Fibroblast of mammary gland (primary cell): ENCODE measurements at regions not wholly inside any gene's neighbourhood (a gene's known extent, or its start where the extent isn't known, plus 50 kb on each side); places are given as distances from the start of the nearest gene placed in this dataset.
"Not testable (repeated sequence)": the region's sequence is repeated elsewhere in the genome, so short reads cannot be mapped to it uniquely, and the experiment has no call there.

Experiments
- DNase-seq: peaks from one replicate; pipeline ENCODE4 v3.0.0-alpha.2; 2010; ENCODE audit warnings: low read depth
- H3K4me3 ChIP-seq: 2 replicates; pipeline ENCODE4 v1.5.1; 2011; ENCODE audit warnings: low read depth, mild to moderate bottlenecking, low read length, moderate library complexity; ENCODE audit not compliant: control insufficient read depth
- TF ChIP-seq, protein P1 (sequence below): conservative IDR thresholded peaks from 2 replicates; pipeline ENCODE4 v1.5.1; 2011; ENCODE audit warnings: low read depth, low read length, inconsistent platforms; ENCODE audit not compliant: control insufficient read depth, insufficient read depth

DNA sequence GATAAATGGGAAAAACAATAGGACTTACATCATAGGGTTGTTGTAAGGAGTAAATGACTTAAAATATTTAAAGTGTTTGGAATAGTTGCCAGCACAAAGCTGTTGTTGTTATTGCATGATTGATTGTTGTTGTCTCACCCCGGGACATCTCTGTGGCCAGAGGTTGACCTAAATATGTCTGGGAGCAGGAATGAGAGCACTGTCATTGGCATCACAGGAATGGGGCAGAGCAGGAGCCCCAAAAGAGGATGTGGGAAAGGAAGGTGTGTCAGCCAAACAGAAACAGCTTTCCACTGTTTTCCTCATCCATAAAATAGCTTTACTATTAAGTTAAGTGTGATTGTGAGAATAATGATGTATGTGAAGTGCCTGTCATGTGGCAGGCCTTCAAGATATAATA lies 121.6 kb downstream of the TMEM168 start:
- no peak overlapping the region for H3K4me3 ChIP-seq
- no peak for DNase-seq
- TF ChIP-seq, protein P1, sequence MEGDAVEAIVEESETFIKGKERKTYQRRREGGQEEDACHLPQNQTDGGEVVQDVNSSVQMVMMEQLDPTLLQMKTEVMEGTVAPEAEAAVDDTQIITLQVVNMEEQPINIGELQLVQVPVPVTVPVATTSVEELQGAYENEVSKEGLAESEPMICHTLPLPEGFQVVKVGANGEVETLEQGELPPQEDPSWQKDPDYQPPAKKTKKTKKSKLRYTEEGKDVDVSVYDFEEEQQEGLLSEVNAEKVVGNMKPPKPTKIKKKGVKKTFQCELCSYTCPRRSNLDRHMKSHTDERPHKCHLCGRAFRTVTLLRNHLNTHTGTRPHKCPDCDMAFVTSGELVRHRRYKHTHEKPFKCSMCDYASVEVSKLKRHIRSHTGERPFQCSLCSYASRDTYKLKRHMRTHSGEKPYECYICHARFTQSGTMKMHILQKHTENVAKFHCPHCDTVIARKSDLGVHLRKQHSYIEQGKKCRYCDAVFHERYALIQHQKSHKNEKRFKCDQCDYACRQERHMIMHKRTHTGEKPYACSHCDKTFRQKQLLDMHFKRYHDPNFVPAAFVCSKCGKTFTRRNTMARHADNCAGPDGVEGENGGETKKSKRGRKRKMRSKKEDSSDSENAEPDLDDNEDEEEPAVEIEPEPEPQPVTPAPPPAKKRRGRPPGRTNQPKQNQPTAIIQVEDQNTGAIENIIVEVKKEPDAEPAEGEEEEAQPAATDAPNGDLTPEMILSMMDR: no peak

DNA sequence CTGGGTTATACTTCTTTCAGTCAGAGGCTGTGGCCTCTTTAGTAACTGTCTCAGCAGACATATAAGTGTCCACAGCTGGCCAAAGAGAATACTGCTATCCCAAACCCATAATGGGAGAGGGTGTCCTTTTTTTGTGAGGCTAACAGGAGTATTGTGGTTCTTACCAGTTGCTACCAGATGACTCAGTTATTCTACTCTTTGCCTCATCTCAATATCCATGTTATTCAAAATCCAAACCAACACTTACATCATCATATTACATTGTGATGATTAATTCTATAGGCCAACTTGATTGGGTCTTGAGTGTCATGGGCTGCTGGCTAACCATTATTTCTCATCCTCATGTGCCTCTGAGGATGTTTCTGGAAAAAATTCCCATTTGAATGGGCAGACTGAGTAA lies 120.9 kb downstream of the TMEM168 start:
- DNase-seq: peak; percentile 33
- TF ChIP-seq, protein P1: no peak
- no peak overlapping the region for H3K4me3 ChIP-seq

DNA sequence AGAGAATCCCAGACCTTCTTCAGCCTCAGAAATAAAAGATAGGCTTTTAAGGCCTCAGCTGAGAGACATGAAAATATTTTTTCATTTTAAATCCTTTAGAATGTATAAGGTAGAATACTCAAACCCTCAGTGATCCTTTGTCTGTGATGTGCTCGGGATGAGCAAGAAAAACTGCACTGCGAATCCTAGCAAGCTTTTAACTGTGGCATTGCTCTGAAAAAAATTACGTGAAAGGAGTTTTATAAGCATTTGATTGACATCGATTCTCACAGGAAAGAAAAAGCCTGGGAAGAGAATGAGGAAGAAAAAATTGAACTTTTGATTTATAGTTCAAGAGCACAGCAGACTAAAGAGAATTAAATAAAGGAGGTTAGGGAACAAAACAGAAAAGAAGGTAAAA lies 120.0 kb downstream of the TMEM168 start:
- TF ChIP-seq, protein P1: no peak
- no peak for DNase-seq
- H3K4me3 ChIP-seq: no peak overlapping the region

DNA sequence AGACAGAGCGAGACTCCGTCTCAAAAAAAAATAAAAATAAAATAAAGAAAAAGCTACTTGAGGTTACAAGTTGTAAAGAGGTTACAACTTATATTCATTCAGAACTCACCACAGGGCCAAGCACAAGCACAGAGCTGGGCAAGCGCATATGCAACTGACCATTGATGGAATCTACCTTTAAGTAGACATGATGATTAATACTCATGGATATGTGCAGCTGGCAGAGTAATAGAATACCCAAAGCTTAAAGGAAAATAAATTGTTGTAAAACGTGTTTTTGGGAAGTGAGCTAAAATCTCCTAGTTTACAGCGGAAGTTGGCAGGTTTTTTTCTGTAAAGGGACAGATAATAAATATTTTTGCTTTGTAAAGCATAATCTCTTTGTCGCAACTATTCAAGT lies 111.6 kb downstream of the TMEM168 start:
- no peak overlapping the region for H3K4me3 ChIP-seq
- DNase-seq: no peak
- TF ChIP-seq, protein P1: no peak

DNA sequence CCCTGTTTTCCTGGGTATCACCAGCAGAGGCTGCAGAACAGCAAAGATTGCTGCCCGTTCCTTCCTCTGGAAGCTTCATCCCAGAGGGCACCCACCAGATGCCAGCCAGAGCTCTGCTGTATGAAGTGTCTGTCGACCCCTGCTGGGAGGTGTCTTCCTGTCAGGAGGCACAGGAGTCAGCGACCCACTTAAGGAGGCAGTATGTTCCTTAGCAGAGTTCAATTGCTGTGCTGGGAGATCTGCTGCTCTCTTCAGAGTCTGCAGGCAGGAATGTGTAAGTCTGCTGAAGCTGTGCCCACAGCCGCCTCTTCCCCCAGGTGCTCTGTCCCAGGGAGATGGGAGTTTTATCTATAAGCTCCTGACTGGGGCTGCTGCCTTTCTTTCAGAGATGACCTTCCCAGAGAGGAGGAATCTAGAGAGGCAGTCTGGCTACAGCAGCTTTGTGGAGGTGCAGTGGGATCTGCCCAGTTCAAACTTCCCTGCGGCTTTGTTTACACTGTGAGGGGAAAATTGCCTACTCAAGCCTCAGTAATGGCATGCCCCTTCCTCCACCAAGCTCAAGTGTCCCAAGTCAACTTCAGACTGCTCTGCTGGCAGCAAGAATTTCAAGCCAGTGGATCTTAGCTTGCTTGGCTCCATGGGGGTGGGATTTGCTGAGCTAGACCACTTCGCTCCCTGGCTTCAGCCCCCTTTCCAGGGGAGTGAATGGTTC lies 100.6 kb downstream of the TMEM168 start:
- not testable (repeated sequence) for H3K4me3 ChIP-seq, DNase-seq

DNA sequence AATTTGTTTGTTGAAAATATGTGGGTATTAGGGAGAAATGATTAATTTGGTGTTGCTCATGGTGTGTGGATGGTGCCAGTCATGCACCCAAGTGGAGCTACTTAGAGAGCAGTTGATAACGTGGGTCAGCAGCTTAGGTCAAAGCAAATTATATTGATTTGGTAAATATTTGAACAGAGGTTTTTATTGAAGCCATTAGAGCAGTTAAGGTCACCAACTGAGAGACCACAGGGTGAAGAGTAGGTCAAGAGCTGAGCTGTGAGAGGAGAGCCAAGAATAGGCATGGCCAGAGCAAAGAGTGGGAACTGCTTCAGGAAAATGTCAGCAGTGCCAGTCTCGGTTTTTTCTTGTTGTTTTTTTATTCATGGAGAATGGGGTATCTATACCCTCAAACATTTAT lies 97.9 kb downstream of the TMEM168 start:
- TF ChIP-seq, protein P1: no peak

DNA sequence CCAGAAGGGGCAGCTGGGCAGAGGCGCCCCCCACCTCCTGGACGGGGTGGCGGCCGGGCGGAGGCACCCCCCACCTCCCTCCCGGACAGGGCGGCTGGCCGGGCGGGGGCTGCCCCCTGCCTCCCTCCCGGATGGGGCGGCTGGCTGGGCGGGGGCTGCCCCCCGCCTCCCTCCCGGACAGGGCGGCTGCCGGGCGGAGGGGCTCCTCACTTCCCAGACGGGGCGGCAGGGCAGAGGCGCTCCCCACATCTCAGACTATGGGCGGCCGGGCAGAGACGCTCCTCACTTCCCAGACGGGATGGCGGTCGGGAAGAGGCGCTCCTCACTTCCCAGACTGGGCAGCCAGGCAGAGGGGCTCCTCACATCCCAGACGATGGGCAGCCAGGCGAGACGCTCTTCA lies 93.0 kb downstream of the TMEM168 start:
- DNase-seq, H3K4me3 ChIP-seq: not testable (repeated sequence)

More for the DNA sequence above, 97.9 kb downstream of the TMEM168 start:
- H3K4me3 ChIP-seq: no peak overlapping the region
- no peak for DNase-seq
